ENCODE measurements at regions not wholly inside any gene's neighbourhood (a gene's known extent, or its start where the extent isn't known, plus 50 kb on each side); places are given as distances from the start of the nearest gene placed in this dataset.

- TF ChIP-seq CTCF (IDR thresholded peaks at IDR 0.05) (no peak), POLR2A (IDR thresholded peaks at IDR 0.05) (no peak)
- H3K27ac ChIP-seq = peak overlapping the region in 1 of 2 donors; percentile 11
- no peaks in the 10 kb centered on the region for H3K27me3 ChIP-seq
- peak; percentile 36 for DNase-seq
- H3K9me3 ChIP-seq = no peaks in the 10 kb centered on the region
- H3K4me3 ChIP-seq = no peak overlapping the region
- no peaks in the 10 kb centered on the region for H3K36me3 ChIP-seq (ENCODE audit: low read depth, missing control alignments)
- H3K4me1 ChIP-seq = peaks cover 4% of the 10 kb centered on the region
- intact Hi-C loops (cut with DNase I; ENCODE audit: low total_unique reads) = no loop called here
- WGBS, 2 donors = 51 to 55% methylated on average over 5 of the region's 5 CpGs
Observed at GRCh38 chr7:46739518-46740234, 818.6 kb upstream of the IGFBP3 start.

- H3K27me3 ChIP-seq = no peaks in the 10 kb centered on the region
- H3K9me3 ChIP-seq = no peaks in the 10 kb centered on the region
- intact Hi-C loops (cut with DNase I; ENCODE audit: low total_unique reads) = no loop called here
- no peaks in the 10 kb centered on the region for H3K36me3 ChIP-seq (ENCODE audit: low read depth, missing control alignments)
- DNase-seq = no peak
- WGBS, 2 donors = 89 to 91% methylated on average over 5 of the region's 5 CpGs
- no peak overlapping the region for H3K4me3 ChIP-seq
- TF ChIP-seq CTCF (IDR thresholded peaks at IDR 0.05) (no peak), POLR2A (IDR thresholded peaks at IDR 0.05) (no peak)
- peaks cover 4% of the 10 kb centered on the region for H3K4me1 ChIP-seq
- H3K27ac ChIP-seq = no peak overlapping the region
Observed at GRCh38 chr7:46738796-46739195, 817.7 kb upstream of the IGFBP3 start.

- peaks cover 4% of the 10 kb centered on the region for H3K4me1 ChIP-seq
- 96 to 97% methylated on average over 5 of the region's 5 CpGs for WGBS, 2 donors
- H3K4me3 ChIP-seq = no peak overlapping the region
- DNase-seq = no peak
- no peaks in the 10 kb centered on the region for H3K27me3 ChIP-seq
- TF ChIP-seq POLR2A (IDR thresholded peaks at IDR 0.05) (no peak), CTCF (IDR thresholded peaks at IDR 0.05) (no peak)
- no peak overlapping the region for H3K27ac ChIP-seq
- H3K36me3 ChIP-seq (ENCODE audit: low read depth, missing control alignments) = no peaks in the 10 kb centered on the region
- no peaks in the 10 kb centered on the region for H3K9me3 ChIP-seq
- intact Hi-C loops (cut with DNase I; ENCODE audit: low total_unique reads) = no loop called here
Observed at GRCh38 chr7:46738165-46738564, 817.1 kb upstream of the IGFBP3 start.

GRCh38 chr7:46725838-46726237 is 804.8 kb upstream of the IGFBP3 start:
- no peak overlapping the region for H3K4me3 ChIP-seq
- DNase-seq = no peak
- intact Hi-C loops (cut with DNase I; ENCODE audit: low total_unique reads) = no loop called here
- no peaks in the 10 kb centered on the region for H3K36me3 ChIP-seq (ENCODE audit: low read depth, missing control alignments)
- TF ChIP-seq CTCF (IDR thresholded peaks at IDR 0.05) = no peak
- TF ChIP-seq POLR2A (IDR thresholded peaks at IDR 0.05) = no peak
- no peaks in the 10 kb centered on the region for H3K9me3 ChIP-seq
- no peak overlapping the region for H3K27ac ChIP-seq
- H3K27me3 ChIP-seq = no peaks in the 10 kb centered on the region
- H3K4me1 ChIP-seq = no peaks in the 10 kb centered on the region

- no peaks in the 10 kb centered on the region for H3K4me1 ChIP-seq
- no peaks in the 10 kb centered on the region for H3K36me3 ChIP-seq (ENCODE audit: low read depth, missing control alignments)
- H3K9me3 ChIP-seq = no peaks in the 10 kb centered on the region
- no peak overlapping the region for H3K27ac ChIP-seq
- intact Hi-C loops (cut with DNase I; ENCODE audit: low total_unique reads) = no loop called here
- no peak for DNase-seq
- no peak overlapping the region for H3K4me3 ChIP-seq
- WGBS, 2 donors = 80 to 97% methylated on average over 2 of the region's 2 CpGs
- TF ChIP-seq CTCF (IDR thresholded peaks at IDR 0.05) (no peak), POLR2A (IDR thresholded peaks at IDR 0.05) (no peak)
- H3K27me3 ChIP-seq = no peaks in the 10 kb centered on the region
Observed at GRCh38 chr7:46725136-46725535, 804.1 kb upstream of the IGFBP3 start.
